B cell (primary cell): ENCODE measurements at regions not wholly inside any gene's neighbourhood (a gene's known extent, or its start where the extent isn't known, plus 50 kb on each side); places are given as distances from the start of the nearest gene placed in this dataset.

Source experiments
- ATAC-seq: fragments of 200-7000 bp; cut with Tn5 transposase; one replicate; pipeline ENCODE4 v1.10.0; 2021; ENCODE audit warnings: low read depth, mild to moderate bottlenecking, moderate number of reproducible peaks, moderate library complexity
- CTCF ChIA-PET: fragments of 350-600 bp; sonication (Branson Sonifier 250); formaldehyde crosslinking; loops from one replicate; lab custom pipeline; 2021; ENCODE audit warnings: antibody characterized with exemption, inconsistent platforms; lab: Charles Lee
- POLR2A ChIA-PET: fragments of 350-600 bp; sonication (Branson Sonifier 250); formaldehyde crosslinking; loops from one replicate; lab custom pipeline; 2021; ENCODE audit warnings: antibody characterized with exemption; lab: Charles Lee
- DNase-seq: peaks from one replicate; pipeline ENCODE4 v3.0.0; 2013
- H2AFZ ChIP-seq: 2 replicates; pipeline ENCODE4 v1.6.1; 2012; ENCODE audit warnings: mild to moderate bottlenecking, low read depth, low read length; ENCODE audit not compliant: insufficient read depth, poor library complexity, severe bottlenecking
- H3K27ac ChIP-seq, 2 donors: 1 replicate in 1 of 2; 2 replicates in 1 of 2; pipeline ENCODE4 v1.5.1; 2012 to 2013; ENCODE audit warnings: low read length in 2 of 2, mild to moderate bottlenecking in 2 of 2, moderate library complexity in 1 of 2
- H3K27me3 ChIP-seq, 4 experiments: fragments of 200-600 bp in 1 of 4; sonication (generic) in 1 of 4; replicated peaks in 1 of 4; 1 replicate in 2 of 4; 2 replicates in 2 of 4; pipeline versions ENCODE4 v1.6.1 to v1.7.0; 2013 to 2016; ENCODE audit warnings: low read length in 3 of 4, mild to moderate bottlenecking in 2 of 4, mixed read lengths in 1 of 4, moderate library complexity in 1 of 4; ENCODE audit not compliant: insufficient read depth in 4 of 4, control insufficient read depth in 3 of 4; ENCODE audit errors: control extremely low read depth in 1 of 4
- H3K36me3 ChIP-seq, 2 experiments: replicated peaks in 1 of 2; 1 replicate in 1 of 2; 2 replicates in 1 of 2; pipeline versions ENCODE4 v1.6.1 to v1.7.1; 2013; ENCODE audit warnings: low read length in 1 of 2; ENCODE audit not compliant: insufficient read depth in 2 of 2, control insufficient read depth in 1 of 2; ENCODE audit errors: control extremely low read depth in 1 of 2, extremely low read depth in 1 of 2
- H3K4me1 ChIP-seq, 2 donors: fragments of 200-600 bp in 1 of 2; sonication (generic) in 1 of 2; 1 replicate in 1 of 2; 2 replicates in 1 of 2; pipeline versions ENCODE4 v1.5.1 to v1.6.1; 2013 to 2017; ENCODE audit warnings: low read length in 2 of 2; ENCODE audit not compliant: control insufficient read depth in 2 of 2, insufficient read depth in 2 of 2
- H3K4me2 ChIP-seq: replicated peaks from 2 replicates; pipeline ENCODE3; 2012; ENCODE audit warnings: mild to moderate bottlenecking, low read depth, low read length; ENCODE audit not compliant: poor library complexity, severe bottlenecking
- H3K4me3 ChIP-seq, 5 experiments: fragments of 200-600 bp in 1 of 5; sonication (generic) in 1 of 5; 1 replicate in 3 of 5; 2 replicates in 2 of 5; pipeline versions ENCODE4 v1.5.1 to v1.7.0; 2011 to 2016; ENCODE audit warnings: low read length in 4 of 5, mild to moderate bottlenecking in 4 of 5, low read depth in 2 of 5, control low read depth in 1 of 5, moderate library complexity in 1 of 5; ENCODE audit not compliant: insufficient read depth in 1 of 5; ENCODE audit errors: control extremely low read depth in 1 of 5, extremely low read depth in 1 of 5
- H3K79me2 ChIP-seq: fragments of 200-600 bp; sonication (generic); one replicate; pipeline ENCODE4 v1.6.0; 2016; ENCODE audit warnings: low read length; ENCODE audit not compliant: control insufficient read depth, insufficient read depth
- H3K9ac ChIP-seq: fragments of 200-600 bp; sonication (generic); 2 replicates; pipeline ENCODE4 v1.6.1; 2017; ENCODE audit warnings: mild to moderate bottlenecking, low read length, moderate library complexity
- H3K9me3 ChIP-seq, 3 donors: one replicate each; pipeline versions ENCODE4 v1.6.1 to v1.7.1; 2013; ENCODE audit warnings: low read length in 2 of 3; ENCODE audit not compliant: control insufficient read depth in 2 of 3, insufficient read depth in 1 of 3; ENCODE audit errors: control extremely low read depth in 1 of 3
- H4K20me1 ChIP-seq: 2 replicates; pipeline ENCODE4 v1.6.0; 2012; ENCODE audit warnings: mild to moderate bottlenecking, low read length; ENCODE audit not compliant: insufficient read depth, control insufficient read depth, poor library complexity, severe bottlenecking
- H3K27ac Mint-ChIP-seq: one replicate; pipeline ENCODE4 v1.8.0; 2021; ENCODE audit warnings: mixed read lengths
- H3K27me3 Mint-ChIP-seq: one replicate; pipeline ENCODE4 v1.8.0; 2021; ENCODE audit warnings: mixed read lengths
- H3K4me1 Mint-ChIP-seq: one replicate; pipeline ENCODE4 v1.8.0; 2021; ENCODE audit warnings: mixed read lengths
- H3K4me3 Mint-ChIP-seq: one replicate; pipeline ENCODE4 v1.8.0; 2021; ENCODE audit warnings: mixed read lengths
- H3K9me3 Mint-ChIP-seq: one replicate; pipeline ENCODE4 v1.8.0; 2022; ENCODE audit warnings: mixed read lengths; ENCODE audit not compliant: insufficient read depth
- EZH2 ChIP-seq: IDR thresholded peaks from 2 replicates; pipeline ENCODE4 v1.6.1; 2012; ENCODE audit warnings: borderline replicate concordance, low read depth, mild to moderate bottlenecking, moderate library complexity, low read length; ENCODE audit not compliant: insufficient read depth, poor library complexity, severe bottlenecking
- WGBS: methylation state at CpG from one replicate; pipeline ENCODE4 v1.1.5; 2013; ENCODE audit warnings: missing lambda C conversion rate; ENCODE audit not compliant: insufficient coverage; 5-methylcytosine and 5-hydroxymethylcytosine counted together
- intact Hi-C: fragments of 100-400 bp; cut with micrococcal nuclease; formaldehyde crosslinking; loops from one replicate; pipeline ENCODE4 v1.10.0; 2022
- TF ChIP-seq, protein P1 (sequence below): fragments of 200-600 bp; IDR thresholded peaks from one replicate; pipeline ENCODE4 v1.8.0; 2022; ENCODE audit warnings: antibody characterized with exemption, mild to moderate bottlenecking

DNA sequence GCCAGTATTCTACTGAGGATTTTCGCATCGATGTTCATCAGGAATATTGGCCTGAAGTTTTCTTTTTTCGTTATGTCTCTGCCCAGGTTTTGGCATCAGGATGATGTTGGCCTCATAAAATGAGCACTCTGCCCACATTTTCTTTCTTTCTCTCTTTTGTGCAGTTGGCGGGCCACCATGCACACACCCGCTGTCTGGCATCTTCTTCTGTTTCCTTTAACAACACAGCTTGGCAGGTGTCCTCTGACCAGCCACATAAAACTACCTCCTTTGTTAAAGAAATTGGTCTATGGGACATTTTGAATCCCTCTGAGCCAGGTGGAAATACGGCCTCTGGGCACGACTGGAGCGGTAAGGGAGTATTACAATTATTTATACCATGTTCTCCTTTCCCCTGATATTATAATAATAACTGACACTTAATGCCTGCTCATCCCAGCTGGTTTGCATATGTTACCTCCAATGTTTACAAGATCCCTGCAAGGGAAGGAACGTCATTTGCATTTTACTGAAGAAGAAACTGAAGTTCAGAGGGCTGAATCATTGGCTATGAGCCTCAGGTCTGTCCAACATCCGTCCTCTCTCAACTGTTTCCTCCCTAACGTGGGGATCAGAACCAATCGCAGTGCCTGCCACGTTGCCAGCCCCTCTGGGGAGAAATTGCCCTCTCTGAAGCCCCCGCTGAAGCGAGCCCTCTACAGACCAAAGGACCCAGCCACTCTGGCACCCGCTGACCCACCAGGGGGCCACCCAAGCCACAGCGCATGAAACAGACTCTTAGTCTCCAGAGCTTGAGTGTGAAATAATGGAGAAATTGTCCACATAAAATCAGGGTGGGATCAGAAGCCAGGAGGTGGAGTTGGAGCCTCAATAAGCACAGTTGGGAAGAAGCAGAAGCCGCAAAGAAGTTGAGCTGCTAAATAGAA, 125.0 kb upstream of the FOXK1 start:
- H3K4me3 Mint-ChIP-seq = no peak overlapping the region
- ChIA-PET CTCF (no interaction called here), POLR2A (no interaction called here)
- H3K9ac ChIP-seq = no peak overlapping the region
- no peaks in the 10 kb centered on the region for H3K4me1 ChIP-seq
- peaks cover 4 to 11% (median 9%) of the 10 kb centered on the region in 3 donors for H3K9me3 ChIP-seq
- H3K27me3 ChIP-seq = peaks cover 0 to 5% (median 0%) of the 10 kb centered on the region in 4 experiments
- H3K27ac ChIP-seq = no peak overlapping the region
- no peak overlapping the region for H2AFZ ChIP-seq
- H3K79me2 ChIP-seq = no peaks in the 10 kb centered on the region
- H3K27ac Mint-ChIP-seq = no peak overlapping the region
- ATAC-seq (no peak), DNase-seq (no peak)
- no peak overlapping the region for H3K4me3 ChIP-seq
- TF ChIP-seq, protein P1, sequence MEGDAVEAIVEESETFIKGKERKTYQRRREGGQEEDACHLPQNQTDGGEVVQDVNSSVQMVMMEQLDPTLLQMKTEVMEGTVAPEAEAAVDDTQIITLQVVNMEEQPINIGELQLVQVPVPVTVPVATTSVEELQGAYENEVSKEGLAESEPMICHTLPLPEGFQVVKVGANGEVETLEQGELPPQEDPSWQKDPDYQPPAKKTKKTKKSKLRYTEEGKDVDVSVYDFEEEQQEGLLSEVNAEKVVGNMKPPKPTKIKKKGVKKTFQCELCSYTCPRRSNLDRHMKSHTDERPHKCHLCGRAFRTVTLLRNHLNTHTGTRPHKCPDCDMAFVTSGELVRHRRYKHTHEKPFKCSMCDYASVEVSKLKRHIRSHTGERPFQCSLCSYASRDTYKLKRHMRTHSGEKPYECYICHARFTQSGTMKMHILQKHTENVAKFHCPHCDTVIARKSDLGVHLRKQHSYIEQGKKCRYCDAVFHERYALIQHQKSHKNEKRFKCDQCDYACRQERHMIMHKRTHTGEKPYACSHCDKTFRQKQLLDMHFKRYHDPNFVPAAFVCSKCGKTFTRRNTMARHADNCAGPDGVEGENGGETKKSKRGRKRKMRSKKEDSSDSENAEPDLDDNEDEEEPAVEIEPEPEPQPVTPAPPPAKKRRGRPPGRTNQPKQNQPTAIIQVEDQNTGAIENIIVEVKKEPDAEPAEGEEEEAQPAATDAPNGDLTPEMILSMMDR = no peak
- H4K20me1 ChIP-seq = no peaks in the 10 kb centered on the region
- H3K9me3 Mint-ChIP-seq = peaks cover 7% of the 10 kb centered on the region
- H3K36me3 ChIP-seq = no peaks in the 10 kb centered on the region
- intact Hi-C loops = no loop called here
- WGBS = 80% methylated on average over 14 of the region's 18 CpGs
- no peaks in the 10 kb centered on the region for H3K4me1 Mint-ChIP-seq
- no peak overlapping the region for H3K4me2 ChIP-seq
- peaks cover 24% of the 10 kb centered on the region for H3K27me3 Mint-ChIP-seq

DNA sequence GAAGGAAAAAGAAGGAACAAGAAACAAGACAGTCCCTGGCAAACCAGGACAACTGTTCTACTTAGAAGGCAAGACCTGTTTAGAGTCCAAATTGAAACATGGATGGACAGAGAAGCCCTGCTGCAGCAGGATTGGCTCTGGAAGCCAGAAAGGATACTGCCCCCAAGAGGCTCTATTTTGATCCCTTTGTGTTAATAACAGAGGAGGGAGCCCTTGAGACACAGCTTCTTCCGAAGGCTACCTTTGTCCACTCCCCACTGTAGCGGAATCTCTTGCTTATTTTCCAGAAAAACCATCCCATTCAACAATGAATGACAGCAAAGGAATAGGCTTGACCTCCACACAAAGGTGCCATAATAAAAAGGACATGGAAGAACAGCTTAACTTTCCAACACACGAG, 120.3 kb upstream of the FOXK1 start:
- no peak overlapping the region for H3K4me2 ChIP-seq
- POLR2A ChIA-PET = no interaction called here
- Mint-ChIP-seq H3K4me3 (no peak overlapping the region), H3K27ac (no peak overlapping the region), H3K4me1 (no peaks in the 10 kb centered on the region), H3K9me3 (peaks cover 5% of the 10 kb centered on the region), H3K27me3 (peaks cover 25% of the 10 kb centered on the region)
- no peaks in the 10 kb centered on the region for H3K79me2 ChIP-seq
- H2AFZ ChIP-seq = no peak overlapping the region
- ATAC-seq (no peak), DNase-seq (no peak)
- CTCF ChIA-PET = no interaction called here
- no peaks in the 10 kb centered on the region for H4K20me1 ChIP-seq
- no peak overlapping the region for H3K9ac ChIP-seq
- peaks cover 0 to 13% (median 0%) of the 10 kb centered on the region in 3 donors for H3K9me3 ChIP-seq
- H3K4me3 ChIP-seq = no peak overlapping the region
- H3K27ac ChIP-seq = no peak overlapping the region
- peaks cover 0 to 9% (median 0%) of the 10 kb centered on the region in 4 experiments for H3K27me3 ChIP-seq
- H3K36me3 ChIP-seq = no peaks in the 10 kb centered on the region
- intact Hi-C loops = no loop called here
- no CpG with 5 or more reads among the region's 3 CpGs for WGBS
- H3K4me1 ChIP-seq = no peaks in the 10 kb centered on the region
- no peak for TF ChIP-seq EZH2
- TF ChIP-seq, protein P1 = no peak
